ENCODE measurements at regions not wholly inside any gene's neighbourhood (a gene's known extent, or its start where the extent isn't known, plus 50 kb on each side); places are given as distances from the start of the nearest gene placed in this dataset.

DNA sequence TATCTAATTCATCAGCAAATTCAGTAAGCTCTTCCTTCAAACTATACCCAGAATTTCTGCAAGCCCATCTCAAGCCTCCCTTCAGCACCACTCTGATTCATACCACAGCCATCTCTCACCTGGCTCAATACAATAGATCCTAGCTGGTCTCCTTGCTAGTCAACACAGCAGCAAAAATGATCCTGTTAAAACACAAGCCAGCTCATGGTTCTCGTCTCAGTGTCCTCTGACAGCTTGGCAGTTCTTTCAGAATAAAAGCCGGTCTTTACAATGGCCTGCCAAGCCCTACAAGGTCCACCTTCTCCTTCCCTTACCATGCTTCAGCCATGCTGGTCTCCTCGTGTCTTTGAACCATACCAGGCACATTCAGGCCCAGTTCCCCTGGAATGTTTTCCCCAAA lies 296.9 kb upstream of the RND3 start:
- TF ChIP-seq CTCF (IDR thresholded peaks at IDR 0.05): no peak
- TF ChIP-seq POLR2AphosphoS5 (IDR thresholded peaks at IDR 0.05): no peak
- TF ChIP-seq POLR2A (IDR thresholded peaks at IDR 0.05): no peak

Data from gastroesophageal sphincter (tissue), 3 donors.